ENCODE measurements at regions not wholly inside any gene's neighbourhood (a gene's known extent, or its start where the extent isn't known, plus 50 kb on each side); places are given as distances from the start of the nearest gene placed in this dataset.

DNA sequence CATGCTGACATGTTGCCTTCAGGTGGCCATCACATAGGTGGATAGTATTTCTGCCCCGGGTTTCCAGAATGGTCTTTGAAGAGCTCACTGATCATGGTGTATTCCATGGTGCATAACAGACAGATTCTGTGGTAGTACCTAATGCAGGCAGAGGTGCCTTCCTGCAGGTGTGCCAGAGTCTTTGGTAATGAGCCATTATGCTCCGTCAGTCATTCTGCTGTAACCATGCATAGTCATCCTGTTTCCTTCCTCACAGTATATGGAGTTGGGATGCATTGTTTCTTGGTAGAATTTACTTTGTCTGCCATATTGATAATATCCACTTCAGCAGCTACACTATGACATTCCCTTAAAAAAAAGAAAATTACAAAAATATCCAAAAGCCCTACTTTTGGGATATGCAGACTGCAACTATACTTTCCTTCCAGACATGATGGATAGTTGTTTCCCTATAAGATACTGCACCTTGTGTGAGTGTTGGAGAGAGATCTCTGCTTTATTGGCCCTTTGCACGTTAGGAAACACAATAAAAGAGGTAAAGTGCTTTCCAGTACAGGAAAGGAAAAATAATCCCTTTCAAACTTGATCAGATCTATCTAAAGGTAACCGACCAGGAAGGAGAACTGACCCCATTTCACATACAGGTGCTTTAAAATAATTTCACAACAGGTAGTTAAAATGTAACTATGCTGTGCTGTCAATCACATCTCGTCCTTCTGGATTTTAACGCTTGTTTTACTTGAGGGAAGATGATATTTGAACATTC, 537.5 kb upstream of the WWC1 start:
- DNase-seq (no peak), ATAC-seq (replicated peaks) (no peak)
- Mint-ChIP-seq H3K4me1 (no peaks in the 10 kb centered on the region), H3K4me3 (no peak overlapping the region), H3K9me3 (peaks cover 0 to 2% of the 10 kb centered on the region in 2 donors), H3K27me3 (no peaks in the 10 kb centered on the region), H3K27ac (no peak overlapping the region), H3K36me3 (no peaks in the 10 kb centered on the region)

DNA sequence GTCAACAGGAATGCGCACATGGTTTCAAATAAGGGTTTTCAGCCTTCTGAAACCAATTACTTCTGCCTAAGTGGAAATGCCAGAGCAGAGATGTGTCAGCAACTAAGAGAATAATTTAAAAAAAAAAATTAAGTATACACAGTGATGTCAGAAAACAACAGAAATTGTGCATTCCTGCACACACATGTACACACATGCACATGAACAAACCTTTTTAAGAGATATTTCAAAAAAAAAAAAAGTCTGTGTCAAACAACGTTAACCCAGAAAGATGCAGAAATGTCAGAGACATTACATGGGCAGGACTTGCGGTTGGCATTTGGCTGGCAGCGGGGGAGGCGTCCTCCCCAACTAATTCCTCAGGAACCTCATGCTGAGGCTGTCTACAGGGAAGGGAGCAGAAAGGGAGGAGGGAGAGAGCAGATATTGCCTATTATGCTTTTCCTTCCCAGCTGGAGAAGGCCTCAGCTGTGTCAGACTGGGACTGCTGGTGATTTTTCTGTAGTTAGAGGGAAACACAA, 536.9 kb upstream of the WWC1 start:
- DNase-seq (no peak), ATAC-seq (replicated peaks) (no peak)
- Mint-ChIP-seq H3K27ac (no peak overlapping the region), H3K9me3 (peaks cover 2 to 3% of the 10 kb centered on the region in 2 donors), H3K36me3 (no peaks in the 10 kb centered on the region), H3K4me3 (no peak overlapping the region), H3K4me1 (no peaks in the 10 kb centered on the region), H3K27me3 (no peaks in the 10 kb centered on the region)

DNA sequence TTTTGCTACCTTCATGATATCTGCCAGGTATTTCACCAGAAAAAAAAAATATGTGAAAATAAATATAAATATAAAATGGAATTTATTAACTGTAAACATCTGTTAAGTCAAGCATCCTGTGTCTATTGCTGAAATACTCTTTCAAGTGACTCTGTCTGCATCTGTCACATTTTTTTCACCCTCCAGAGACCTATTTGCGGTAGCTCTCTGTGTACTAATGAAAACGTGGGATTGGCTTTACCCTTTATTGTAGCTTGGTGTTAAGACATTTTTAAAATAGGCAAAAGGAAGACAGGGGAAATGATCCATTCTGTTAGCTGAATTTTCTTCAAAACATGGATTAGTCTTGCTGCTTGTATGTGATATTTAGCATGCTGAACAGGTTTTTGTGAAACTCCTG, 536.0 kb upstream of the WWC1 start:
- H3K36me3 Mint-ChIP-seq, result no peaks in the 10 kb centered on the region
- peaks cover 2 to 3% of the 10 kb centered on the region in 2 donors for H3K9me3 Mint-ChIP-seq
- H3K27me3 Mint-ChIP-seq, result no peaks in the 10 kb centered on the region
- no peak overlapping the region for H3K4me3 Mint-ChIP-seq
- no peak for ATAC-seq (replicated peaks)
- DNase-seq, result no peak
- H3K27ac Mint-ChIP-seq, result no peak overlapping the region
- H3K4me1 Mint-ChIP-seq, result no peaks in the 10 kb centered on the region

DNA sequence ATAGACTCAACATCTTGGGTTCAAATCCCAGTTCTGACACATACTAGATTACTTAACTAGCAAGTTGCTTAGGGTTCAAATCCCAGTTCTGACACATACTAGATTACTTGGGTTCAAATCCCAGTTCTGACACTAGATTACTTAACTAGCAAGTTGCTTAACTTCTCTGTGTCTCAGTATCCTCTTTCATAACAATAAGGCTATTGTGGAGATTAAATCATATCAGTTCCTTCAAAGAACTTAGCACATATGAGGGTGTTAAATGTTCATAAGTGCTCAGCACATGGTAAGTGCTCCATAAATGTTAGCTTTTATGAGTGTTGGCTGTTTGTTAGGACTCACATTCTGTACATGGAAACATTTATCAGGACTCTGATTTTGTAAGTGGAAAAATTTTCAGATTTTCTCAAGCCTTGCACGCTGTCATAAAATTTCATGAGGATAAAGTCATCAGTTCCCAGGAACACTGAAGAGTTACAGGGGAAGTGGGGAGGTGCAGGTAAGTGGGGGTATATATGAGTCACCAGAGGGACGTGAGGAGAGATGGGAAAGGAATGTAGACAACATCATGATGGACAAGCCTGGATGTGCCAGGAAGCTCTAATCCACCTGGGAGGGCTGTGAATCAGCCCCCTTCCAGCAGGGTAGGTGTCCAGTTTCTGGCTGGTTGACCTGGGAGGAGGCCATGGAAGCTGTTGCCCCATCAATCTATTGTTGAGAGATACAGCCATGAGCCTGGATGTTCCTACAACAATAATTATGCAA, 532.2 kb upstream of the WWC1 start:
- Mint-ChIP-seq H3K9me3 (peaks cover 2 to 3% of the 10 kb centered on the region in 2 donors), H3K4me3 (no peak overlapping the region), H3K4me1 (no peaks in the 10 kb centered on the region), H3K27me3 (no peaks in the 10 kb centered on the region), H3K36me3 (no peaks in the 10 kb centered on the region), H3K27ac (no peak overlapping the region)
- ATAC-seq (replicated peaks) (no peak), DNase-seq (no peak)

DNA sequence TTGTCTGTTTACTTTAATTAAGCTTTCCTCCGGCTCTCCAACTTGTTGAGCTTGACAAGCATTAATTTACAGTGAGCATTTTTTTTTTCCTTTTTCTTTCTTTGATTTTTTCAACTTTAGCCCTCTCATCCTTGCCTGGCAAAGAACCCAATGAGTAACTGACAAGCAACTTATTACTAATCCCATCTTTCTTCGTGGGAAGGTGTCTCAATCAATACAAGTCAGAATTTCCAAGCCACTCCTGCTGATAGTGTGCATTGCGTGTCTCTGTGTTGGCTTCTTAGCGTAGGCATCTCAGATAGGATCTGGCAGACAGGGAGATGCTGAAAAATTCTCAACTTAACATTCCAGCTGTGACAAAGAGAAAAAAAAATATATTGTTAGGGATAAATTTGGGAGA, 527.7 kb upstream of the WWC1 start:
- Mint-ChIP-seq H3K4me1 (no peaks in the 10 kb centered on the region), H3K27me3 (no peaks in the 10 kb centered on the region), H3K27ac (no peak overlapping the region), H3K36me3 (no peaks in the 10 kb centered on the region), H3K4me3 (no peak overlapping the region), H3K9me3 (peaks cover 1 to 3% of the 10 kb centered on the region in 2 donors)
- DNase-seq (no peak), ATAC-seq (replicated peaks) (no peak)

DNA sequence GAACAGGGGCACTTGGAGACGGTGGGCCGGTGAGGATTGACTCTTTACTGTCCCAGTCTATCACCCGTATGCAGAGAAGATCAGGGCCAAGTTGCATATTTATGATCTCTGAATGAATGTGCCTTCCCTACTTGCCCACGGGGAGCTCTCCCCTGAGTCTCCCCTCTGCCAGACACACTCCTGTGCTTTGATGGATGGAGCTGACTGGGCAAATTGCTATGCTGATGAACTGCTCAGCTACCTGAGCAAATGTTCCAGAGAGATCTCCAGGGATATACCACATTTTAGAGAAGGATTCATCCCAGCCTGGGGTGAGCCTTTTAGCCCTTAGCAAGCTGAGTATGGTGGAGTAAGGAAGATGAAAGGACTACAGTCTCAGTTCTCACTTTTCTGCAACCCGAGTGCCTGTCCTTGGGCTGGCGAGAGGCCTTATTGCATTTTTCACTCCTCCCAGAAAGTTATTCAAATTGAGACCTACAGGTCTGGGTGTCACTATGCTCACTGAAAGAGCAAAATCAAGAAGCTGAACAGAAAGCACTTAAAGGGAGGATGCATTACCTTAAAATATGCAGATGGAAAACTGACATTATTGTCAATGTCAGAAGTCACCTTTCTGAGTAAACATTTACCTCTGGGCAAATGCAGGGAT, 526.7 kb upstream of the WWC1 start:
- H3K27ac Mint-ChIP-seq, result no peak overlapping the region
- DNase-seq, result no peak
- no peak overlapping the region for H3K4me3 Mint-ChIP-seq
- no peaks in the 10 kb centered on the region for H3K27me3 Mint-ChIP-seq
- peaks cover 0 to 1% of the 10 kb centered on the region in 2 donors for H3K9me3 Mint-ChIP-seq
- no peak for ATAC-seq (replicated peaks)
- H3K36me3 Mint-ChIP-seq, result no peaks in the 10 kb centered on the region
- no peaks in the 10 kb centered on the region for H3K4me1 Mint-ChIP-seq

DNA sequence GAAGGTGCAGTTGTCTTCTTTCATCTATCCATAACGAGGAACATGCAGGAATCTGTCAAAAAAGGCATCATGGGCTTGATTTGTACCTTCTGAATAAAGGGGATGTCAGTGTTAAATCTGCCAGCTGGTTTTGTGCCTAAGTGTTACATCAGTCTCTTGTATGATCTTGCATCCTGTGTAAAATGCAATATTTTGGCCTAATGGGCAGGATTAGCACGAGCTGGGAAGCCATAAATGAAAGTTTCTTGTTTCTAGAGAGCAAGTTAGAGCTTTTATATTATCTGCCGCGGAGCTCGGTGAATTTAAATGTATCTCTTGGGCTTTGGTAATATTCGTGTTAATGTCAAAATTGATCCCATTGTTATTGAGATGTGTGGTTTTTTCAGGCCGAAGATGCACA, 526.1 kb upstream of the WWC1 start:
- Mint-ChIP-seq H3K4me1 (no peaks in the 10 kb centered on the region), H3K36me3 (no peaks in the 10 kb centered on the region), H3K27me3 (no peaks in the 10 kb centered on the region), H3K9me3 (peaks cover 0 to 4% of the 10 kb centered on the region in 2 donors), H3K4me3 (no peak overlapping the region), H3K27ac (no peak overlapping the region)
- no peak for DNase-seq
- ATAC-seq (replicated peaks), result no peak

DNA sequence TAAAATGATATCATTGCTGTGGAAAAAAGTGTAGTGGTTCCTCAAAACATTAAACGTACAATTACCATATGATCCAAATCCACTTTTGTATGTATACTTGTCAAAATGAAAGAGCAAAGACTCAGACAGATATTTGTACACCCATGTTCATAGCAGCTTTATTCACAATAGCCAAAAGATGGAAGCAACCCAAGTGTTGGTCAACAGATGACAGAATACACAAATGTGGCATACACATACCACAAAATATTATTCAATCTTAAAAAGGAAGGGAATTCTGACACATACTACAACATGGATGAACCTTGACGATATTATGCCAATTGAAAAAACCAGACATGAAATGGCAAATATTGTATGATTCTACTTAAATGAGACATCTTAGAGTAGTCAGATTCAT, 524.5 kb upstream of the WWC1 start:
- Mint-ChIP-seq H3K9me3 (peaks cover 3 to 4% of the 10 kb centered on the region in 2 donors), H3K27me3 (no peaks in the 10 kb centered on the region), H3K36me3 (no peaks in the 10 kb centered on the region), H3K4me1 (no peaks in the 10 kb centered on the region), H3K27ac (no peak overlapping the region), H3K4me3 (no peak overlapping the region)
- ATAC-seq (replicated peaks) (no peak), DNase-seq (no peak)

DNA sequence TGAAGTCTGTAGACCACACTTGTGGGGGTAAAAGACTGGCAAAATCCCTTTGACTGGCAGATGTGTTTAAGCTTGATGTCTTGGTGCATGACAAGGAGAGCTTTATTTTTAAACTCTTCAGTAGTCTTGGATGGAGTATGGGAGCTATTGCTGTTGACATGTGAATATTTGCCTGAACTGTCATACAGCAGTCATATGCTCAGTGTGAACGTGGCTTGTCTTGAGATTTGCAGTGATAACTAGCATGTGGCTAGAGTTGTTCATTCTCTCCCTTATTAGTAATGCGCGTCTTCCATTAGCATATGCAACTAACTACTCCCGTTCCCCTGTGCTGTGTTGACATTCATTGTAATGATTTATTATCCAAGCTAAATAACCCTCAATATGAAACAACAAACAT, 523.6 kb upstream of the WWC1 start:
- H3K4me3 Mint-ChIP-seq, result no peak overlapping the region
- H3K4me1 Mint-ChIP-seq, result no peaks in the 10 kb centered on the region
- H3K36me3 Mint-ChIP-seq, result no peaks in the 10 kb centered on the region
- H3K27ac Mint-ChIP-seq, result no peak overlapping the region
- ATAC-seq (replicated peaks), result no peak
- no peak for DNase-seq
- H3K9me3 Mint-ChIP-seq, result peaks cover 3 to 4% of the 10 kb centered on the region in 2 donors
- no peaks in the 10 kb centered on the region for H3K27me3 Mint-ChIP-seq

DNA sequence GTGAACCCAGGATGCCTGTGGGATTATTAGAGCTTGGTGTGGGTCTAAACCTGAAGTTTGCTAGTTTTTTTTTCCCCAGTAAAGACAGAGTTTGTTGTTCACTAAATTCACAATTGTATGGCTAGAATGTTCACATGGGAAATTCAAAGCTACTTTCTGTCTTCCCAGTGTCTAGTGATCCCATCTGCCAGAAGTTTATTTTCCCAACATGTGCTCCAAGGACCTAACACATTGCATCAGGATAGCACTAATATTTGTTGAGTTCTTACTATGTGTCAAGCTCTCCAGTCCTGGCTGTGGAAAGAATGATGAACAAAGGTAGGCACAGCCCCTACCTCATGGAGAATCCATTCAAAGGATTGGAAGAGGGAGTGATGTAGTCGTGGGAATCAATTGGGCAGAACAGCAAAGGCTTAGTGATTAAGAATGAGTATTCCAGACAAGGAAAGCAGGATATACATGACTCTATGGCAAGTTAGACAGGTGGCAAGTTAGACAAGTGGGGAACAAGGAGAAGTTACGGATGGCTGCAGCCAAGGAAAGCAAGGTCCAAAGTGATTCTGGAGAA, 521.5 kb upstream of the WWC1 start:
- H3K27me3 Mint-ChIP-seq, result no peaks in the 10 kb centered on the region
- peaks cover 3 to 4% of the 10 kb centered on the region in 2 donors for H3K9me3 Mint-ChIP-seq
- ATAC-seq (replicated peaks), result no peak
- H3K4me3 Mint-ChIP-seq, result no peak overlapping the region
- H3K36me3 Mint-ChIP-seq, result no peaks in the 10 kb centered on the region
- no peaks in the 10 kb centered on the region for H3K4me1 Mint-ChIP-seq
- no peak overlapping the region for H3K27ac Mint-ChIP-seq
- no peak for DNase-seq

DNA sequence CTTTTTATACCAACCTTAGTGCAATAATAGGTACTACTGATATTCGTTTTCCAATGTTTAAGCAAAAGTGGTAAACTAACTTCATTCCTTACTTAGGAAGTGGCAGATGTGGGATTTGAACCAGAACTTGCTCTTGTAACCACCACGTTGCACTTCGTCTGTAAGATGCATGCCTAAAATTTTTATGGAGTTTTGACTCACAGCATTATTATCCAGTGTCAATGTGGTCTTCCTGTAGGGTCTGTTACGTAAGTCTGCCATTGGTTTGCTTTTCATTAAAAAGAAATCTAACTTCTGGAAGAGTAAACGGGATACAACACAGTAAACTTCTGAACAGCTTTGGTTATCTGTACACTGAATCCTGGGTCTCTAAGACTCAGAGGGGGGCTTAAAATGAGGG, 521.0 kb upstream of the WWC1 start:
- Mint-ChIP-seq H3K27me3 (no peaks in the 10 kb centered on the region), H3K4me1 (no peaks in the 10 kb centered on the region), H3K9me3 (peaks cover 3 to 4% of the 10 kb centered on the region in 2 donors), H3K4me3 (no peak overlapping the region), H3K27ac (no peak overlapping the region), H3K36me3 (no peaks in the 10 kb centered on the region)
- DNase-seq (no peak), ATAC-seq (replicated peaks) (no peak)

DNA sequence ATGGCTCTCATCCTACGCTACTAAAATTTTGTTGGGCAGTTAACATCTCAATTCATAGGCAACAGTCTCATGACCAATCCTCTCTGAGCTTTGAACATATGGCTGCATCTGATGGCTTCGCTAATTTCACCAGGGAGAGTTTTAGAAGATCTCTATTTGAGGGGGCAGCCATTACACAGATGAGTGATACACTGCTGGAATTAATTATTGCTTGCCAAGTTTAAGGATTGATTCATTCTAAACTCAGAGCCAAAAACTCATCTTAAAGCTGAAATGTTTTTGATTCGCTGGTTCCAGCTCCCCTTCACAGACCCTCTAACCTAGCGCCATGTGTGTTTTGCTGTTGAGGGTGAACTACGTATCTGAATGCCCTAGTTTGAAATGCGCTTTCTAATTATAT, 519.9 kb upstream of the WWC1 start:
- Mint-ChIP-seq H3K36me3 (no peaks in the 10 kb centered on the region), H3K4me3 (no peak overlapping the region), H3K27me3 (no peaks in the 10 kb centered on the region), H3K4me1 (no peaks in the 10 kb centered on the region), H3K27ac (no peak overlapping the region), H3K9me3 (peaks cover 2 to 3% of the 10 kb centered on the region in 2 donors)
- DNase-seq, result no peak
- no peak for ATAC-seq (replicated peaks)

DNA sequence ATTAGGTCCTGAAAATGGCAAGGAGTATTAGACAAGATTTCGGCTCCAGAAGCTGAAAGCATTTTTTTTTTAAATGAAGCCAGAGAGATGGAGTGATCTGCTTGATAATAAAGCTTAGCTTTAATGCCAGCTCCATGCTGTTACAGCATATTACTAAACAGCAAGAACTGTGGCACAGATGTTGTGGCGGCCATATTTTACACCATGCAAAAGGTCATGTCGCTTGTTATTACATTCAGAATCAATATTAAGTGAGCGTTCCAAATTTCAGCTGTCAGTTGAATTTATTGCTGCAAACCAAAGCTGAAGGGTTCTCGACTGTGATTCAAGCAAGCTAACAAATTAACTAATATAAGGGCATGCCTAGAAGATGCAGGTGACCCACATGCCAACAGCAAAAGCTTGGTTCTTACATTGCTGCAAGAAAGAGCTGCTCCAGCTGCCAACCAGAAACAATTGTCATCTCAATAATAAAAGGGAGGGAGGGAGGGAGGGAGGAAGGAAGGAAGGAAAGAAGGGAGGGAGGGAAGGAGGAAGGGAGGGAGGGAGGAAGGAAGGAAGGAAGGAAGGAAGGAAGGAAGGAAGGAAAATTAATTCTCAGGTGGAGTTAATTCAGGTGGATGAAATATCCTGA, 517.7 kb upstream of the WWC1 start:
- H3K9me3 Mint-ChIP-seq, result peaks cover 3 to 4% of the 10 kb centered on the region in 2 donors
- no peaks in the 10 kb centered on the region for H3K36me3 Mint-ChIP-seq
- H3K4me3 Mint-ChIP-seq, result no peak overlapping the region
- no peak for DNase-seq
- no peaks in the 10 kb centered on the region for H3K4me1 Mint-ChIP-seq
- ATAC-seq (replicated peaks), result no peak
- no peak overlapping the region for H3K27ac Mint-ChIP-seq
- no peaks in the 10 kb centered on the region for H3K27me3 Mint-ChIP-seq

DNA sequence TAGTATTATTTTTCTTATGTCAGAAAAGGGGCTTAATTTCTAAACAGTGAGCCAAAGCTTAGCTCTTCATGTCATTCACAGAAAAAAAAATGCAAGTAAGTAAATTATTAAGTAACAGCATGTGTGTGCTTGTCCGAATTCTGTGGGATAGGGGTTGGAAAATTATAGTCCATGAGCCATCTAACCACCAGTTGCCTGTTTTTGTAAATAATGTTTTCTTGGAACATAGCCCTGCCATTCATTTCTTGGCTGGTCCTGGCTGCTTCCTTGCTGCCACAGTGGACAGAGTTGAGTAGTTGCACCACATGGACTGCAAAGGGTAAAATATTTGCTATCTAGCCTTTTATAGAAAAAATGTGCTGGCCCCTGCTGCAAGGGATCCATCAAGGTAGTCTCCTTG, 513.7 kb upstream of the WWC1 start:
- Mint-ChIP-seq H3K27me3 (no peaks in the 10 kb centered on the region), H3K9me3 (peaks cover 2 to 4% of the 10 kb centered on the region in 2 donors), H3K4me1 (no peaks in the 10 kb centered on the region), H3K36me3 (no peaks in the 10 kb centered on the region), H3K4me3 (no peak overlapping the region), H3K27ac (no peak overlapping the region)
- no peak for ATAC-seq (replicated peaks)
- DNase-seq, result no peak

All from stimulated activated naive B cell treated with anti-CD40 and anti-IgM and Interleukin-4, amounts not matched to agents 10 μg/mL and 1 μg/mL and 100 μg/mL, for 72 hours (primary cell).